Tibial nerve (tissue), 4 donors: ENCODE measurements at regions not wholly inside any gene's neighbourhood (a gene's known extent, or its start where the extent isn't known, plus 50 kb on each side); places are given as distances from the start of the nearest gene placed in this dataset.

Experiments used
- DNase-seq, 2 donors: peaks; one replicate each; pipeline ENCODE4 v3.0.0-alpha.2; 2019; ENCODE audit warnings: low spot score in 2 of 2
- H3K27ac ChIP-seq, 4 donors: fragments of 200-600 bp; sonication (generic) in 3 of 4; one replicate each; pipeline ENCODE4 v1.5.1; 2017 to 2019; ENCODE audit warnings: mild to moderate bottlenecking in 1 of 4
- H3K27me3 ChIP-seq, 2 donors: fragments of 200-600 bp; sonication (generic) in 1 of 2; one replicate each; pipeline versions ENCODE4 v1.5.1 to v1.6.0; 2017 to 2019
- H3K36me3 ChIP-seq, 3 donors: fragments of 200-600 bp; sonication (generic); one replicate each; pipeline ENCODE4 v1.5.1; 2018 to 2019
- H3K4me1 ChIP-seq, 4 donors: fragments of 200-600 bp; sonication (generic) in 3 of 4; one replicate each; pipeline ENCODE4 v1.5.1; 2017 to 2019
- H3K4me3 ChIP-seq, 4 donors: fragments of 200-600 bp; sonication (generic) in 3 of 4; one replicate each; pipeline ENCODE4 v1.5.1; 2017 to 2019; ENCODE audit warnings: mild to moderate bottlenecking in 1 of 4, moderate library complexity in 1 of 4
- H3K9me3 ChIP-seq, 4 donors: fragments of 200-600 bp; sonication (generic) in 3 of 4; one replicate each; pipeline ENCODE4 v1.5.1; 2017 to 2019
- CTCF ChIP-seq, 5 experiments: fragments of 200-600 bp in 3 of 5; fragments of 450-650 bp in 2 of 5; sonication (generic) in 3 of 5; IDR thresholded peaks; one replicate each; pipeline ENCODE4 v1.5.1; 2016 to 2019; ENCODE audit warnings: antibody characterized with exemption in 5 of 5, mild to moderate bottlenecking in 3 of 5, moderate library complexity in 2 of 5
- EP300 ChIP-seq, 2 donors: sonication (generic); formaldehyde crosslinking; IDR thresholded peaks; one replicate each; pipeline ENCODE4 v1.6.1; 2017; ENCODE audit warnings: antibody characterized with exemption in 2 of 2, mild to moderate bottlenecking in 1 of 2
- POLR2A ChIP-seq, 2 donors: fragments of 450-650 bp; IDR thresholded peaks; one replicate each; pipeline ENCODE4 v1.6.1; 2017; ENCODE audit warnings: antibody characterized with exemption in 2 of 2, mild to moderate bottlenecking in 2 of 2, moderate library complexity in 2 of 2
- WGBS, 2 donors: methylation state at CpG; one replicate each; pipeline ENCODE4 v1.1.5; 2018; 5-methylcytosine and 5-hydroxymethylcytosine counted together

DNA sequence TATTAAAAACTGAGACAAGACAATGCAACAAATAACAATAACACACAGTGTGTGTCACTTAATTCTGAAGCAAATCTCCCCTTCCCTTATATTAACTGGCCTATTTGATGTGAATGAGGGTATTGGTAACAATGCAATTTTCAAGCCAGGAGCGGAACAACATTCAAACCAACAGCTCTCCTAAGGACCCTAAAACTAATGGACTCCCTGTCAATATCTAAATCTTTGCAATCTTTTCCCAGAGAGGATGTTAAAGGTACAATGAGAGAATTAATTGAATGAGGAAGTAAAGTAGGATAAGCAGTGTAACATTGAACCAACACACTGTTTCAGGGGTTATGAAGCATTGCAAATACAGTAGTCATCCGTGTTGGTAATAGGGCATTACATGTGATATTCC is 311.7 kb downstream of the HTR1A start:
- WGBS, 2 donors, result 87 to 91% methylated on average over 2 of the region's 2 CpGs
- no peak overlapping the region for H3K4me3 ChIP-seq
- no peak for TF ChIP-seq CTCF (IDR thresholded peaks at IDR 0.05)
- no peak for TF ChIP-seq EP300 (IDR thresholded peaks at IDR 0.05)
- TF ChIP-seq POLR2A (IDR thresholded peaks at IDR 0.05), result no peak

GRCh38 chr5:63648376-63648775 is 313.9 kb downstream of the HTR1A start:
- Histone ChIP-seq H3K9me3 (no peaks in the 10 kb centered on the region), H3K27ac (no peak overlapping the region), H3K4me3 (no peak overlapping the region), H3K27me3 (no peaks in the 10 kb centered on the region), H3K4me1 (no peaks in the 10 kb centered on the region), H3K36me3 (no peaks in the 10 kb centered on the region)
- TF ChIP-seq EP300 (IDR thresholded peaks at IDR 0.05) (no peak), CTCF (IDR thresholded peaks at IDR 0.05) (no peak), POLR2A (IDR thresholded peaks at IDR 0.05) (no peak)
- DNase-seq, result no peak

More for the DNA sequence above, 311.7 kb downstream of the HTR1A start:
- Histone ChIP-seq H3K27ac (no peak overlapping the region), H3K4me1 (no peaks in the 10 kb centered on the region), H3K36me3 (no peaks in the 10 kb centered on the region), H3K27me3 (no peaks in the 10 kb centered on the region), H3K9me3 (no peaks in the 10 kb centered on the region)
- no peak for DNase-seq

- TF ChIP-seq CTCF (IDR thresholded peaks at IDR 0.05) (no peak), POLR2A (IDR thresholded peaks at IDR 0.05) (no peak), EP300 (IDR thresholded peaks at IDR 0.05) (no peak)
- no peaks in the 10 kb centered on the region for H3K36me3 ChIP-seq
- DNase-seq, result no peak
- 87 to 91% methylated on average over 4 of the region's 4 CpGs for WGBS, 2 donors
- H3K27me3 ChIP-seq, result no peaks in the 10 kb centered on the region
- H3K9me3 ChIP-seq, result no peaks in the 10 kb centered on the region
- H3K27ac ChIP-seq, result no peak overlapping the region
- no peak overlapping the region for H3K4me3 ChIP-seq
- no peaks in the 10 kb centered on the region for H3K4me1 ChIP-seq
These were observed 332.2 kb downstream of the HTR1A start for GRCh38 chr5:63629951-63630630.

- H3K4me1 ChIP-seq, result no peaks in the 10 kb centered on the region
- DNase-seq, result no peak
- no peaks in the 10 kb centered on the region for H3K36me3 ChIP-seq
- no peaks in the 10 kb centered on the region for H3K9me3 ChIP-seq
- H3K27ac ChIP-seq, result no peak overlapping the region
- H3K4me3 ChIP-seq, result no peak overlapping the region
- H3K27me3 ChIP-seq, result no peaks in the 10 kb centered on the region
- TF ChIP-seq POLR2A (IDR thresholded peaks at IDR 0.05), result no peak
- TF ChIP-seq EP300 (IDR thresholded peaks at IDR 0.05), result no peak
- TF ChIP-seq CTCF (IDR thresholded peaks at IDR 0.05), result no peak
- WGBS, 2 donors, result 96 to 99% methylated on average over 3 of the region's 3 CpGs
These were observed 348.8 kb downstream of the HTR1A start for GRCh38 chr5:63613442-63613841.

GRCh38 chr5:63603996-63604395 is 358.2 kb downstream of the HTR1A start:
- no peak for DNase-seq
- TF ChIP-seq EP300 (IDR thresholded peaks at IDR 0.05) (no peak), POLR2A (IDR thresholded peaks at IDR 0.05) (no peak), CTCF (IDR thresholded peaks at IDR 0.05) (no peak)
- H3K9me3 ChIP-seq, result peaks cover 0 to 5% (median 0%) of the 10 kb centered on the region in 4 donors
- H3K27me3 ChIP-seq, result no peaks in the 10 kb centered on the region
- H3K27ac ChIP-seq, result no peak overlapping the region
- no peak overlapping the region for H3K4me3 ChIP-seq
- 74 to 75% methylated on average over 3 of the region's 3 CpGs for WGBS, 2 donors
- no peaks in the 10 kb centered on the region for H3K4me1 ChIP-seq
- H3K36me3 ChIP-seq, result no peaks in the 10 kb centered on the region
